Amygdala (tissue), 56 donors: ENCODE measurements at regions not wholly inside any gene's neighbourhood (a gene's known extent, or its start where the extent isn't known, plus 50 kb on each side); places are given as distances from the start of the nearest gene placed in this dataset.

ENCODE experiments used
- DNase-seq, 56 donors: peaks; one replicate each; lab custom pipeline; 2025; lab: John Stamatoyannopoulos, UW

DNA sequence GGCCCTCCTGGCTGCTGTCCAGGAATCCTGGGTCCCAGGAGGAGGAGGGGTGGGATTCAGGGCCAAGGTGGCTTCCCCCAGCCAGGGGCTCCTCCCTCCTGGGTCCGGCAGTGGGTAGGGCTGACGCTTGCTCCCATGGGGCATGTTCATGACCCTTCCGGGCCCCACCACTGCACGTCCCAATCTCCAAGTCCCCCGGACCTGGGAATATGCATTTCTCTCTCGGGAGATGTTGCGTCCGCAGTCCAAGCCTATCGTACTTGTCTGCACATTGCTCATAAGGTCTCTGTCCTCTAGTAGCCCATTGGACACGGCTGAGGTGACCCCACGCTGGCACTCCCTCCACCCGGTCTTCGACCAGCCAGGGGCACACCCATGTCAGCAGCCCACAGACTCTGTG, 192.3 kb downstream of the TEX29 start:
- no peak for DNase-seq

DNA sequence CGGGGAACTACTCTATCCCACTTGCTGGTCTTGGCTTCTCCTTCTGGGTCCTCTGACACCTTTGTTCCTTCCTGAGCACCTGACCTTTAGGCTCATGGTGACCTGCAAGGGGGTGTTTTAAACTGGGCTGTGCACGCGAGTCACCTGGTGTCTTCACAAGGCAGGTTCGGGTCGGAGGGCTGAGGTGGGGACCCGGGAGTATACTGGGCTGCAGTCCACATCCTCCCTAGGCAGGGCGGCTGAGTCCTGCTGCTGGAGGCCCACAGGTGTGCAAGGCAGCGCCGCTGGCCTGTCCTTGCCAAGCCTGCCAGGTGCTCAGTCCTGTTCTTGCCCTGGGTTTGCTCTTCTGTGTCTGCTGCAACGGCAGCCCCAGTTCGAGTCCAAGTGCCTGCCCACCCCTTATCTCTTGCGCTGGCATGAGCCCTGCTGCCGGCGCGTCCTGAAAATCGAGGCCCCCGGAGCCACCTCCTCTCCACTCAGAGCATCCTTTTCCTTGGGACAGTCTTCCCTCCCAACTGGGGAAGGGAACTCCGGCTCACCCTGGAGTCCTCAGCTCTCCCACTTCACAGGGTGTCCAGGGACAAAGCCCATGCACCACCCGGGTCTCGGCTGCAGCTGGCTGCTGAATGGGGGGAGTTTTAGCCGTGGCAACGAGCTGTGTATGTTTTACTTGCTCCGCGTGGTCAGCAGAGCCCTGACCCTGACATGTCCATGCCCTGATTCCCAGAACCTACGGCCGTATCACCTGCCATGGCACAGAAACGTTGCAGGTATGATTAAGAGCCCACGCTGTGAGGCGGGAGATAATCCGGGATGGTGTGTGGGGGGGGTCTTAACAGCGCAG, 193.5 kb downstream of the TEX29 start:
- no peak for DNase-seq

GRCh38 chr13:111514610-111515306, 194.3 kb downstream of the TEX29 start:
- no peak for DNase-seq

DNA sequence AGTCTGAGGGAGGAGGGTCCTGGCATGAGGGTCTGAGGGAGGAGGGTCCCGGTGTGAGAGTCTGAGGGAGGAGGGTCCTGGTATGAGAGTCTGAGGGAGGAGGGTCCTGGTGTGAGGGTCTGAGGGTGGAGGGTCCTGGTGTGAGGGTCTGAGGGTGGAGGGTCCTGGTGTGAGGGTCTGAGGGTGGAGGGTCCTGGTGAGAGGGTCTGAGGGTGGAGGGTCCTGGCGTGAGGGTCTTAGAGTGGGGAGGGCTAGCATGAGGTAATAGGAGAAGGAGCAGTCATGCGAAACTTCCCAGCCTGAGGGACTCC, 194.8 kb downstream of the TEX29 start:
- DNase-seq = no peak

DNA sequence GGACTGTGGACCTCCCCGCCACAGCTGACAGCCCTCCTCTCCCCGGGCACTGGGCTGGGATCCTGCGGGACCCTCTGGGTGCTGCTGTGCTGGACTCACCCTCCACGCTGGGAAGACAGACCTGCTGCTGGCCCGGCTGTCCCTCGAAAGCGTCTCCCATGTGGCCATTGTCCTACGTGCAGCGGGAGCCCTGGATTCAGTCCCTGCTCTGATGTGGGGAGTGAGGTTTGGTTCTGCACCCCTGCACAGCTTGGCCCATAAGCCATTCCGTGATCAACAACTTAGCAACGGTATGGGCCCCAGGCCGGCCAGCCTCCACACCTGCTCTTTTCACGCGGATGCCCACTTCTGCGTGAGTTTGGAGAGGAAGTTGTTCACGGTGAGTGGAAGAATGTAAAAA, 195.2 kb downstream of the TEX29 start:
- DNase-seq = no peak

- no peak for DNase-seq
Measured at GRCh38 chr13:111516712-111517640, 196.5 kb downstream of the TEX29 start.

DNA sequence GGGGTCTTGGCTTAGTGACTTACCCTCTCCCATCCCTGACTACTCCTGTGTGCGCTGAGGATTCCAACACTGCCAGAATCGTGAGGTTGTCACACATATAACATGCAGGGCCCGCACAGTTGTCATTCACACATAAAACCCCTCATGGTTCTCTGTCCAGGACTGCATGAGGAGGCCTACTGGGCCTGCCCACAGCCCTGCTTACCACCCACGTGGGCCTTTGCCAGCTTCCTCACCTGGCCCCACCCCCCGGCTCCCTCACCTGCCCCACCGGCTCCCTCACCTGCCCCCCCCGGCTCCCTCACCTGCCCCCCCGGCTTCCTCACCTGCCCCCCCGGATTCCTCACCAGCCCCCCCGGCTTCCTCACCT, 197.2 kb downstream of the TEX29 start:
- DNase-seq = no peak

- DNase-seq = no peak
Measured at GRCh38 chr13:111518161-111518792, 197.8 kb downstream of the TEX29 start.

GRCh38 chr13:111519041-111519440, 198.6 kb downstream of the TEX29 start:
- no peak for DNase-seq

DNA sequence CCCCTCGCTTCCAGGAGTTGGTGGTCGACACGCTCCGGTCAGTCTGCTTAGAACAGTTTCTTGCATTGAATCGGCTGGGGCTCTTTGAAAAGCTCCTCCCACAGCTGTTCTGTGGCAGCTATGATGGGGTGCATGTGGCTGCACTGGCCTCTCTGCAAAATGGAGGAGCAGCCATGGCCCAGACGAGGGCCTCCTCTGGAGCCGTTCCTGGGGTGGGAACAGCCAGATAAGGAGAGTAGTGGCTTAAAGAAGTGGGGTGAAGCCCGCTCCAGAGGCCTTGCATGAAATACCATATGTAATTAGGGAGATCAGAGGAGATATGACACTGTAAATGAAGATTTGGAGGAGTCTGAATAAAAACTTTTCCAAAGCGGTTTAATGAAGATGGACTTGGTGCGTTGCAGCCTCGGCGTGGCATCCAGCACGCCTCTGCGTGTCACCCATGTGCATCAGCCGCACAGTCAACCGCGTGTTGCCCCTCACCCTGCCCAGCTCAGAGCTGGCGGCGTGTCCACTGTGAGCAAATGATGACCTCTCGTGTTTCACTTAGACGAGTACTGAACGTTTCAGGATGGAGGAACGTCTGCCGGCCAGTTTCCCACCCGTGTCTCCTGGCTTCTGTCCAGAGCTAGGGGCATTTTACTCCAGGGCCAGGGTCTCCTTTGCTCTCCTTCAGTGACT, 199.2 kb downstream of the TEX29 start:
- DNase-seq = no peak

- no peak for DNase-seq
Measured at GRCh38 chr13:111521030-111521429, 200.6 kb downstream of the TEX29 start.

DNA sequence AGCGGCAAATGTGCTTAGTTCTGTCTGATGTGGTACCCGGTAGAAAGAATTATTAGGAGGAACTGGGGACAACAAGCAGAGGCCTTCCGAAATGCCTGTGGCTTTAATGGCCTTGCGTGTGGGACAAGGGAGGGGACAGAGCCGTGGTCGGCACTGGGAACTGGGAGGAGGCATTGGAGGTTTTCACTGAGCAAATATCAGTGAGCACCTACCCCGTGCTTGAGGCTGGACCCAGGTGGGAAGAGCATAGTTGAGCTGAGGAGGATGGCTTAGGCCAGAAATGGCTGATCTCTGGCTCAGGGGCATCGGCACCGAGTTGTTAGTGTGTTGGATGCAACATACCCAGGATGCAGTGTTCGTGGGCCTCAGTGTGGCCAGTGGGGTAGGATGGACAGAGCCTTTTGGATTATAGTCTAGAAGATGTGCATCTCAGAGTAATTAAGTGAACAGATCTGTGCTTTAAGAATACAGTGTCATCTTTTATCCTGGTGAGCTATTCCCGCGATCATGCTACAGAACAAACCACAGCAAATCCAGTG, 201.3 kb downstream of the TEX29 start:
- no peak for DNase-seq

DNA sequence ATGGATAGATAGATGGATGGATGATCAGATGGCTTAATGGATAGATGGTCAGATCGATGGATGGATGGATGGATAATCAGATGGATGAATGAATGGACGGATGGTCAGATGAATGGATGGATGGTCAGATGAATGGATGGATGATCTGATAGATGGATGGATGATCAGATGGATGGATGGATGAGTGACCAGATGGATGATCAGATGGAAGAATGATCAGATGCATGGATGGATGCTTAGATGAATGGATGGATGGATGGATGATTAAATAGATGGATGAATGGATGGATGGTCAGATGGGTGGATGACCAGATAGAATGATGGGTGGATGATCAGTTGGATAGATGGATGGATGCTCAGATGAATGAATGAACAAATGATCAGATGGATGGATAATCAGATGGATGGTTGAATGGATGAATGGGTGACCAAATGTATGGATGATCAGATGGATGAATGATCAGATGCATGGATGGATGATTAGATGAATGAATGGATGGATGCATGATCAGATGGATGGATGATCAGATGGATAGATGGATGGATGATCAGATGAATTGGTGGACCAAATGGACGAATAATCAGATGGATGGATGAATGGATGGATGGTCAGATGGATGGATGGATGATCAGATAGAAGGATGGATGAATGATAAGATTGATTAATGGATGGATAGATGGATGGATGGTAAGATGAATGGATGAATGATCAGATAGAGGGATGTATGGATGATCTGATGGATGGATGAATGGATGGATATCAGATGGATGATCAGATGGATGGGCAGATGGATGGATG, 205.1 kb downstream of the TEX29 start:
- DNase-seq = no peak

- DNase-seq = no peak
Measured at GRCh38 chr13:111526922-111527321, 206.5 kb downstream of the TEX29 start.

- DNase-seq = no peak
Measured at GRCh38 chr13:111527614-111528229, 207.3 kb downstream of the TEX29 start.

- no peak for DNase-seq
Measured at GRCh38 chr13:111528513-111528912, 208.1 kb downstream of the TEX29 start.

- DNase-seq = peak in 1 of 56 donors; percentile 17
Measured at GRCh38 chr13:111530137-111530870, 209.9 kb downstream of the TEX29 start.

DNA sequence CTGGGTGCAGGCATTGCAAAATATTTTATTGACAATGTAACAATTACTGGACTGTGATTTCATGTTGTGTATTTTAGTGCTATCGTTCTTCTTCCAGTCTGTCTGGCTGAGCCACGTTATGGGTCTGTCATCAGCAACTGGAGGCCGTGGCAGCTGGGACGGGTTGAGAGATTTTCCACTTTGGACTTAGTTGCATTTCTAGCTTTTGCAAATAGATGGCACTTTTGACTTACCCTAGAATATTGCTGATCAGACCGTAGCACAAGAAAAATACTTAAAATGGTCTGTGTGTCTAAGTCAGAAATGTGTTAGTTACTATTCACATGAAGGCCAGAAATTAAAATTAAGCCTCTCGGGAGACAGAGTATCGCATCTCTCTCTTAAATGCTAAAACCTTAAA, 211.1 kb downstream of the TEX29 start:
- peak in 14 of 56 donors; percentile 4 to 49 (median 17) for DNase-seq
